Smooth muscle cell (in vitro differentiated cells): ENCODE measurements at regions not wholly inside any gene's neighbourhood (a gene's known extent, or its start where the extent isn't known, plus 50 kb on each side); places are given as distances from the start of the nearest gene placed in this dataset.

Experiments used
- DNase-seq: peaks from one replicate; lab custom pipeline; 2025; ENCODE audit not compliant: unreplicated experiment; lab: John Stamatoyannopoulos, UW
- H2AFZ ChIP-seq: fragments of 200-600 bp; sonication (generic); 2 replicates; pipeline ENCODE4 v1.6.0; 2016; ENCODE audit warnings: antibody characterized with exemption, low read depth, mild to moderate bottlenecking
- H3F3A ChIP-seq: fragments of 200-600 bp; sonication (generic); 2 replicates; pipeline ENCODE4 v1.6.0; 2017; ENCODE audit warnings: antibody characterized with exemption, low read depth
- H3K27ac ChIP-seq: fragments of 200-600 bp; sonication (generic); 2 replicates; pipeline ENCODE4 v1.5.1; 2016; ENCODE audit warnings: low read depth, mild to moderate bottlenecking
- H3K27me3 ChIP-seq: fragments of 200-600 bp; sonication (generic); 2 replicates; pipeline ENCODE4 v1.6.1; 2016; ENCODE audit warnings: low read depth, mild to moderate bottlenecking
- H3K36me3 ChIP-seq: fragments of 200-600 bp; sonication (generic); 2 replicates; pipeline ENCODE4 v1.5.1; 2016; ENCODE audit warnings: low read depth
- H3K4me1 ChIP-seq: fragments of 200-600 bp; sonication (generic); 2 replicates; pipeline ENCODE4 v1.5.1; 2016; ENCODE audit warnings: low read depth
- H3K4me2 ChIP-seq: fragments of 200-600 bp; sonication (generic); 2 replicates; pipeline ENCODE4 v1.6.0; 2016; ENCODE audit warnings: mild to moderate bottlenecking
- H3K4me3 ChIP-seq: fragments of 200-600 bp; sonication (generic); 2 replicates; pipeline ENCODE4 v1.5.1; 2016; ENCODE audit warnings: mild to moderate bottlenecking
- H3K79me2 ChIP-seq: fragments of 200-600 bp; sonication (generic); 2 replicates; pipeline ENCODE4 v1.6.0; 2016; ENCODE audit warnings: low read depth, mild to moderate bottlenecking
- H3K9ac ChIP-seq: fragments of 200-600 bp; sonication (generic); 2 replicates; pipeline ENCODE4 v1.6.0; 2016; ENCODE audit warnings: low read depth
- H3K9me3 ChIP-seq: fragments of 200-600 bp; sonication (generic); replicated peaks from 2 replicates; pipeline ENCODE4 v1.5.1; 2016; ENCODE audit warnings: low read depth
- H4K20me1 ChIP-seq: fragments of 200-600 bp; sonication (generic); 2 replicates; pipeline ENCODE4 v1.6.0; 2016; ENCODE audit warnings: low read depth
- CTCF ChIP-seq: fragments of 200-600 bp; sonication (generic); IDR thresholded peaks from 2 replicates; pipeline ENCODE4 v1.5.1; 2017; ENCODE audit warnings: borderline replicate concordance, mild to moderate bottlenecking, antibody characterized with exemption; ENCODE audit not compliant: insufficient read depth, poor library complexity, severe bottlenecking
- WGBS: methylation state at CpG from one replicate; pipeline ENCODE4 v1.1.7; 2016; ENCODE audit warnings: low lambda C conversion rate; 5-methylcytosine and 5-hydroxymethylcytosine counted together

- 42% methylated on average over 1 of the region's 1 CpG for WGBS
- DNase-seq = no peak
- no peaks in the 10 kb centered on the region for H3K36me3 ChIP-seq
- no peaks in the 10 kb centered on the region for H4K20me1 ChIP-seq
- H3K27me3 ChIP-seq = no peaks in the 10 kb centered on the region
- H3K4me3 ChIP-seq = no peak overlapping the region
- no peak overlapping the region for H3K27ac ChIP-seq
- H2AFZ ChIP-seq = no peak overlapping the region
- no peaks in the 10 kb centered on the region for H3F3A ChIP-seq
- no peaks in the 10 kb centered on the region for H3K9me3 ChIP-seq
- H3K4me2 ChIP-seq = no peak overlapping the region
- no peaks in the 10 kb centered on the region for H3K4me1 ChIP-seq
- no peak overlapping the region for H3K9ac ChIP-seq
- no peak for TF ChIP-seq CTCF
- no peaks in the 10 kb centered on the region for H3K79me2 ChIP-seq
These were observed 1641.8 kb upstream of the WWC1 start for GRCh38 chr5:166649676-166650075.

GRCh38 chr5:166651234-166651633, 1640.2 kb upstream of the WWC1 start:
- WGBS = 96% methylated on average over 1 of the region's 1 CpG
- no peaks in the 10 kb centered on the region for H3K27me3 ChIP-seq
- H3K79me2 ChIP-seq = no peaks in the 10 kb centered on the region
- no peaks in the 10 kb centered on the region for H3F3A ChIP-seq
- no peak overlapping the region for H3K27ac ChIP-seq
- H4K20me1 ChIP-seq = no peaks in the 10 kb centered on the region
- no peak for DNase-seq
- no peaks in the 10 kb centered on the region for H3K4me1 ChIP-seq
- no peak for TF ChIP-seq CTCF
- no peak overlapping the region for H2AFZ ChIP-seq
- H3K4me3 ChIP-seq = no peak overlapping the region
- H3K4me2 ChIP-seq = no peak overlapping the region
- no peaks in the 10 kb centered on the region for H3K9me3 ChIP-seq
- no peaks in the 10 kb centered on the region for H3K36me3 ChIP-seq
- H3K9ac ChIP-seq = no peak overlapping the region

DNA sequence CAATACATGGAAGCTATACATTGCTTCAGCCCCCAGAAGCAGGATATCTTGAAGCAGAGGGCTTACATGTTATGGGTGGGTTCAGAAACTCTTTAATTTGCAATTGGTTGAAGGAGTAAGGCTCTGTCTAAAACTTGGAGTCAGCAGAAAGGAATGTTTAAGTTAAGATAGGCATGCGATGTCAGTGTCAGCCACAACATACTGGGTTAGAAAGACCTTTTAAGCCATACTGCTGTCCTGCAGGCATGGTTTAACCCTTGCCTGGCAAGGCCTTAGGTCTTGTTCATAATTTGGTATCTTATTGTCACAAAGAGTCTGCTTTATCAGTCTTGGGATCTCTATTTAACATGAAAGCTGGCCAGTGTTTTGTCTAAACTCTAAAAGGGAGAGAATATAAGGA, 1619.6 kb upstream of the WWC1 start:
- H3K79me2 ChIP-seq = no peaks in the 10 kb centered on the region

More for the DNA sequence above, 1619.6 kb upstream of the WWC1 start:
- Histone ChIP-seq H3K4me2 (peak overlapping the region; percentile 48), H3K9ac (no peak overlapping the region), H3F3A (peaks cover 4% of the 10 kb centered on the region), H3K36me3 (no peaks in the 10 kb centered on the region), H3K4me3 (no peak overlapping the region), H3K4me1 (peaks cover 25% of the 10 kb centered on the region), H3K27ac (peak overlapping the region; percentile 54), H3K27me3 (no peaks in the 10 kb centered on the region), H2AFZ (no peak overlapping the region), H3K9me3 (no peaks in the 10 kb centered on the region), H4K20me1 (no peaks in the 10 kb centered on the region)
- no peak for TF ChIP-seq CTCF
- 3% methylated on average over 1 of the region's 1 CpG for WGBS
- DNase-seq = no peak
